ENCODE measurements at regions not wholly inside any gene's neighbourhood (a gene's known extent, or its start where the extent isn't known, plus 50 kb on each side); places are given as distances from the start of the nearest gene placed in this dataset.

- H3K36me3 ChIP-seq (replicated peaks in 1 of 2; ENCODE audit: control insufficient read depth in 1 of 2, insufficient read depth in 2 of 2, low read length in 2 of 2), result no peaks in the 10 kb centered on the region
- H3K27me3 ChIP-seq (ENCODE audit: control insufficient read depth in 1 of 2, insufficient read depth in 2 of 2, low read length in 2 of 2), result no peaks in the 10 kb centered on the region
- H3K9me3 ChIP-seq (ENCODE audit: low read length), result no peaks in the 10 kb centered on the region
- 64% methylated on average over 8 of the region's 10 CpGs for WGBS (ENCODE audit: low lambda C conversion rate)
- no peaks in the 10 kb centered on the region for H3K4me1 ChIP-seq (ENCODE audit: insufficient read depth, low read length)
- H2AFZ ChIP-seq (ENCODE audit: low read length), result no peak overlapping the region
- no peak overlapping the region for H3K4me3 ChIP-seq (replicated peaks in 1 of 3; ENCODE audit: insufficient read depth in 1 of 3, low read depth in 2 of 3, low read length in 3 of 3)
- in situ Hi-C loops (cut with HindIII; ENCODE audit: extremely low pct_ligation_motif_present, low pct_unique_long_range_greater_than_20kb), result no loop called here
- ChIA-PET POLR2A (no interaction called here), CTCF (ENCODE audit: low intra/inter-chr PET ratio, low total read pairs) (no interaction called here)
- no peaks in the 10 kb centered on the region for H4K20me1 ChIP-seq (ENCODE audit: insufficient read depth, low read length)
- FAIRE-seq, result no peak
- intact Hi-C loops (cut with micrococcal nuclease; ENCODE audit: unreplicated experiment), result no loop called here
- TF ChIP-seq SNRNP70 (IDR thresholded peaks at IDR 0.05; ENCODE audit: low read depth, low read length), result no peak
- no peak for TF ChIP-seq ZNF720 (CRISPR knock-in tag; IDR thresholded peaks at IDR 0.05)
- no peak for TF ChIP-seq ARID2 (CRISPR knock-in tag; IDR thresholded peaks at IDR 0.05; ENCODE audit: borderline replicate concordance)
- no peak for TF ChIP-seq MIXL1 (CRISPR knock-in tag; IDR thresholded peaks at IDR 0.05)
- TF ChIP-seq ZNF562 (CRISPR knock-in tag; IDR thresholded peaks at IDR 0.05; ENCODE audit: borderline replicate concordance), result no peak
- TF ChIP-seq GATAD2A (CRISPR knock-in tag; IDR thresholded peaks at IDR 0.05), result no peak
- no peak for TF ChIP-seq ZNF879 (CRISPR knock-in tag; IDR thresholded peaks at IDR 0.05)
- TF ChIP-seq ZBTB40 (IDR thresholded peaks at IDR 0.05), result no peak
- TF ChIP-seq ZBTB40 (CRISPR knock-in tag; IDR thresholded peaks at IDR 0.05), result no peak
- no peak for TF ChIP-seq ATAD3A (CRISPR knock-in tag; IDR thresholded peaks at IDR 0.05)
- TF ChIP-seq, protein P1, sequence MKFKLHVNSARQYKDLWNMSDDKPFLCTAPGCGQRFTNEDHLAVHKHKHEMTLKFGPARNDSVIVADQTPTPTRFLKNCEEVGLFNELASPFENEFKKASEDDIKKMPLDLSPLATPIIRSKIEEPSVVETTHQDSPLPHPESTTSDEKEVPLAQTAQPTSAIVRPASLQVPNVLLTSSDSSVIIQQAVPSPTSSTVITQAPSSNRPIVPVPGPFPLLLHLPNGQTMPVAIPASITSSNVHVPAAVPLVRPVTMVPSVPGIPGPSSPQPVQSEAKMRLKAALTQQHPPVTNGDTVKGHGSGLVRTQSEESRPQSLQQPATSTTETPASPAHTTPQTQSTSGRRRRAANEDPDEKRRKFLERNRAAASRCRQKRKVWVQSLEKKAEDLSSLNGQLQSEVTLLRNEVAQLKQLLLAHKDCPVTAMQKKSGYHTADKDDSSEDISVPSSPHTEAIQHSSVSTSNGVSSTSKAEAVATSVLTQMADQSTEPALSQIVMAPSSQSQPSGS (CRISPR knock-in tag; IDR thresholded peaks at IDR 0.05), result no peak
- no peak for TF ChIP-seq TSC22D2 (CRISPR knock-in tag; IDR thresholded peaks at IDR 0.05; ENCODE audit: borderline replicate concordance)
- TF ChIP-seq AHR (CRISPR knock-in tag; IDR thresholded peaks at IDR 0.05), result no peak
- H3K27ac ChIP-seq (ENCODE audit: extremely low read length, insufficient read depth, low read length), result no peak overlapping the region
- no peak for DNase-seq (ENCODE audit: low spot score)
- BruUV-seq (replicated peaks), result no TSS peak
- H3K79me2 ChIP-seq (ENCODE audit: insufficient read depth, low read length), result no peaks in the 10 kb centered on the region
- H3K9ac ChIP-seq (ENCODE audit: insufficient read depth, low read depth, low read length), result no peak overlapping the region
- no peak overlapping the region for H3K4me2 ChIP-seq (ENCODE audit: low read depth, low read length)
- ATAC-seq, result no peak
Measured at GRCh38 chr5:101860145-101860544, 435.9 kb downstream of the SLCO4C1 start.
